ENCODE measurements at regions not wholly inside any gene's neighbourhood (a gene's known extent, or its start where the extent isn't known, plus 50 kb on each side); places are given as distances from the start of the nearest gene placed in this dataset.
A peak's percentile ranks its signal among the peaks of the same experiment; 100 is the strongest.

- H3K79me2 ChIP-seq (ENCODE audit: control insufficient read depth in 1 of 2, insufficient read depth in 2 of 2, low read length in 2 of 2), result no peaks in the 10 kb centered on the region
- CTCF ChIA-PET (ENCODE audit: partially characterized antibody), result interaction anchor here (0.7 to 3.1 kb wide), 13 partner anchors 7 to 243 kb away, joined by 3 to 12 read pairs (median 4); no protein-coding TSS in a partner anchor
These were observed 241.3 kb downstream of the LOXHD1 start for GRCh38 chr18:46415532-46416252.

More at GRCh38 chr18:46415532-46416252, 241.3 kb downstream of the LOXHD1 start:
- Histone ChIP-seq H4K91ac (replicated peaks; ENCODE audit: insufficient read length, low read length) (no peak overlapping the region), H3K9me3 (ENCODE audit: insufficient read depth in 2 of 2, low read depth in 1 of 2, low read length in 1 of 2) (no peaks in the 10 kb centered on the region), H2BK20ac (ENCODE audit: low read length) (0 out of 2 replicates have a peak overlapping the region, but pooled peaks have one; percentile 9), H2BK5ac (ENCODE audit: low read depth, low read length) (no peak overlapping the region), H2AK5ac (ENCODE audit: low read depth, low read length) (no peak overlapping the region), H3K56ac (replicated peaks; ENCODE audit: insufficient read length, low read depth, low read length) (no peak overlapping the region), H3K4me1 (replicated peaks in 1 of 4; ENCODE audit: control insufficient read depth in 3 of 4, insufficient read depth in 4 of 4, low read length in 3 of 4) (peaks cover 24 to 54% (median 34%) of the 10 kb centered on the region in 4 experiments), H2AFZ (ENCODE audit: low read length) (no peak overlapping the region), H2BK120ac (replicated peaks; ENCODE audit: low read depth, low read length) (no peak overlapping the region), H3K27ac (ENCODE audit: low read depth, low read length) (no peak overlapping the region), H3K14ac (ENCODE audit: insufficient read length) (no peak overlapping the region), H3K4ac (replicated peaks; ENCODE audit: insufficient read length, low read depth, low read length) (no peak overlapping the region), H4K20me1 (replicated peaks in 1 of 2; ENCODE audit: control insufficient read depth in 1 of 2, insufficient read depth in 2 of 2, low read length in 2 of 2) (peaks cover 0 to 2% of the 10 kb centered on the region in 2 experiments), H3K18ac (ENCODE audit: extremely low read depth, low read length) (no peak overlapping the region), H3K23me2 (ENCODE audit: low read depth, low read length) (no peaks in the 10 kb centered on the region), H3K23ac (ENCODE audit: insufficient read length) (no peak overlapping the region), H2BK15ac (ENCODE audit: low read length) (no peak overlapping the region), H3K36me3 (ENCODE audit: control insufficient read depth in 2 of 4, insufficient read depth in 4 of 4, low read length in 3 of 4) (no peaks in the 10 kb centered on the region), H3K27me3 (replicated peaks in 1 of 4; ENCODE audit: control insufficient read depth in 3 of 4, extremely low read depth in 1 of 4, insufficient read depth in 3 of 4, low read length in 3 of 4) (no peaks in the 10 kb centered on the region; a peak in 2 of 7 replicates), H4K8ac (ENCODE audit: extremely low read depth, insufficient read depth, low read length) (no peak overlapping the region), H3K79me1 (ENCODE audit: low read depth, low read length) (no peaks in the 10 kb centered on the region), H4K5ac (ENCODE audit: insufficient read length, low read depth, low read length) (no peak overlapping the region), H2BK12ac (ENCODE audit: low read depth, low read length) (no peak overlapping the region), H3K4me2 (ENCODE audit: insufficient read depth in 1 of 2, low read depth in 2 of 2, low read length in 2 of 2) (no peak overlapping the region), H3K4me3 (ENCODE audit: extremely low read depth in 1 of 4, insufficient read depth in 2 of 4, low read depth in 3 of 4, low read length in 4 of 4) (no peak overlapping the region), H3K9ac (replicated peaks in 1 of 4; ENCODE audit: extremely low read depth in 1 of 4, low read depth in 3 of 4, low read length in 3 of 4) (no peak overlapping the region)
- WGBS, 2 experiments (ENCODE audit: extremely low coverage in 1 of 2, insufficient coverage in 1 of 2, insufficient read length in 1 of 2, insufficient replicate concordance in 2 of 2, low coverage in 1 of 2, low lambda C conversion rate in 2 of 2, missing lambda C conversion rate in 1 of 2), result 89% methylated on average over 4 of the region's 4 CpGs; no CpG with 5 or more reads in 1 of the 2 experiments
- POLR2A ChIA-PET (ENCODE audit: partially characterized antibody), result interaction anchor here (0.6 to 2.4 kb wide), 4 partner anchors 13 to 18 kb away, joined by 3 to 8 read pairs (median 4); no protein-coding TSS in a partner anchor
- DNase-seq (ENCODE audit: low read depth in 1 of 2, low spot score in 2 of 2) (no peak), FAIRE-seq (no peak)
- 0 out of 2 replicates have a peak, but pooled peaks have one; percentile 52 for TF ChIP-seq KDM1A (IDR thresholded peaks at IDR 0.05; ENCODE audit: borderline replicate concordance, low read length)
- TF ChIP-seq, protein P1, sequence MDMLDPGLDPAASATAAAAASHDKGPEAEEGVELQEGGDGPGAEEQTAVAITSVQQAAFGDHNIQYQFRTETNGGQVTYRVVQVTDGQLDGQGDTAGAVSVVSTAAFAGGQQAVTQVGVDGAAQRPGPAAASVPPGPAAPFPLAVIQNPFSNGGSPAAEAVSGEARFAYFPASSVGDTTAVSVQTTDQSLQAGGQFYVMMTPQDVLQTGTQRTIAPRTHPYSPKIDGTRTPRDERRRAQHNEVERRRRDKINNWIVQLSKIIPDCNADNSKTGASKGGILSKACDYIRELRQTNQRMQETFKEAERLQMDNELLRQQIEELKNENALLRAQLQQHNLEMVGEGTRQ (IDR thresholded peaks at IDR 0.05; ENCODE audit: low read length), result no peak

All from H1 (cell line).